GM23338 (cell line): ENCODE measurements at regions not wholly inside any gene's neighbourhood (a gene's known extent, or its start where the extent isn't known, plus 50 kb on each side); places are given as distances from the start of the nearest gene placed in this dataset.
A peak's percentile ranks its signal among the peaks of the same experiment; 100 is the strongest.

Experiments
- ATAC-seq: fragments of 200-7000 bp; cut with Tn5 transposase; 3 replicates; pipeline ENCODE4 v1.9.1; 2020
- DNase-seq: peaks from one replicate; pipeline ENCODE4 v3.0.0-alpha.2; 2015; ENCODE audit warnings: low spot score
- H2AFZ ChIP-seq: fragments of 200-600 bp; sonication (generic); 2 replicates; pipeline ENCODE4 v1.8.0; 2016; ENCODE audit warnings: antibody characterized with exemption, mild to moderate bottlenecking, moderate library complexity
- H3F3A ChIP-seq: fragments of 200-600 bp; sonication (generic); replicated peaks from 2 replicates; pipeline ENCODE4 v1.8.0; 2017; ENCODE audit warnings: antibody characterized with exemption, mixed run types, low read depth
- H3K27ac ChIP-seq: fragments of 200-600 bp; sonication (generic); 2 replicates; pipeline ENCODE4 v1.6.1; 2016; ENCODE audit warnings: low read depth
- H3K27me3 ChIP-seq: fragments of 200-600 bp; sonication (generic); 2 replicates; pipeline ENCODE4 v1.8.0; 2016; ENCODE audit warnings: mild to moderate bottlenecking, mixed run types, moderate library complexity; ENCODE audit not compliant: insufficient read depth
- H3K36me3 ChIP-seq: fragments of 200-600 bp; sonication (generic); 2 replicates; pipeline ENCODE4 v1.8.0; 2016; ENCODE audit warnings: mild to moderate bottlenecking; ENCODE audit not compliant: insufficient read depth
- H3K4me1 ChIP-seq: fragments of 200-600 bp; sonication (generic); 2 replicates; pipeline ENCODE4 v1.8.0; 2016; ENCODE audit warnings: mild to moderate bottlenecking, moderate library complexity; ENCODE audit not compliant: insufficient read depth
- H3K4me2 ChIP-seq: fragments of 200-600 bp; sonication (generic); 2 replicates; pipeline ENCODE4 v1.7.1; 2017; ENCODE audit warnings: mixed run types
- H3K4me3 ChIP-seq: fragments of 200-600 bp; sonication (generic); 2 replicates; pipeline ENCODE4 v1.6.1; 2016; ENCODE audit warnings: mixed run types
- H3K79me2 ChIP-seq: fragments of 200-600 bp; sonication (generic); replicated peaks from 2 replicates; pipeline ENCODE4 v1.8.0; 2017; ENCODE audit warnings: mild to moderate bottlenecking; ENCODE audit not compliant: insufficient read depth
- H3K9me2 ChIP-seq: fragments of 200-600 bp; sonication (generic); 2 replicates; pipeline ENCODE4 v1.8.0; 2017; ENCODE audit not compliant: insufficient read depth
- H4K20me1 ChIP-seq: fragments of 200-600 bp; sonication (generic); replicated peaks from 2 replicates; pipeline ENCODE4 v1.8.0; 2017; ENCODE audit warnings: mild to moderate bottlenecking; ENCODE audit not compliant: insufficient read depth
- H3K27ac Mint-ChIP-seq: 2 replicates; pipeline ENCODE4 v1.8.0; 2020; ENCODE audit warnings: inconsistent platforms, mild to moderate bottlenecking, moderate library complexity, mixed read lengths
- H3K27me3 Mint-ChIP-seq: 3 replicates; pipeline ENCODE4 v1.8.0; 2022; ENCODE audit warnings: low read depth, mild to moderate bottlenecking, moderate library complexity, mixed read lengths, inconsistent platforms; ENCODE audit not compliant: insufficient read depth, poor library complexity
- H3K36me3 Mint-ChIP-seq: 3 replicates; pipeline ENCODE4 v1.8.0; 2021; ENCODE audit warnings: low read depth, mild to moderate bottlenecking, inconsistent platforms, moderate library complexity, mixed read lengths
- H3K4me1 Mint-ChIP-seq: 3 replicates; pipeline ENCODE4 v1.8.0; 2020; ENCODE audit warnings: mild to moderate bottlenecking, inconsistent platforms, mixed read lengths
- H3K4me3 Mint-ChIP-seq: 3 replicates; pipeline ENCODE4 v1.8.0; 2021; ENCODE audit warnings: moderate library complexity, mild to moderate bottlenecking, inconsistent platforms, mixed read lengths
- H3K9me3 Mint-ChIP-seq: 3 replicates; pipeline ENCODE4 v1.8.0; 2020; ENCODE audit warnings: moderate library complexity, mild to moderate bottlenecking, inconsistent platforms, mixed read lengths
- CREB1 ChIP-seq: fragments of 250-450 bp; sonication (Bioruptor Pico); IDR thresholded peaks from 2 replicates; pipeline ENCODE4 v1.5.0; 2020; ENCODE audit warnings: low read depth, mild to moderate bottlenecking, moderate library complexity
- EZH2 ChIP-seq: fragments of 200-600 bp; sonication (generic); IDR thresholded peaks from one replicate; pipeline ENCODE4 v1.8.0; 2017; ENCODE audit warnings: antibody characterized with exemption, mild to moderate bottlenecking, low read depth; ENCODE audit not compliant: unreplicated experiment
- EZH2phosphoT487 ChIP-seq: fragments of 200-600 bp; sonication (generic); IDR thresholded peaks from one replicate; pipeline ENCODE4 v1.8.1; 2018; ENCODE audit warnings: antibody characterized with exemption; ENCODE audit not compliant: unreplicated experiment
- JUNB ChIP-seq: IDR thresholded peaks from one replicate; pipeline ENCODE4 v1.6.1; 2016; ENCODE audit warnings: antibody characterized with exemption; ENCODE audit not compliant: unreplicated experiment
- NANOG ChIP-seq: IDR thresholded peaks from 2 replicates; pipeline ENCODE4 v1.6.1; 2016; ENCODE audit warnings: antibody characterized with exemption, borderline replicate concordance
- POLR2AphosphoS5 ChIP-seq: IDR thresholded peaks from 2 replicates; pipeline ENCODE4 v1.6.1; 2016; ENCODE audit warnings: antibody characterized with exemption, low read depth
- ZNF114 ChIP-seq: fragments of 250-450 bp; sonication (Bioruptor Pico); IDR thresholded peaks from 2 replicates; pipeline ENCODE4 v1.5.0; 2020; ENCODE audit warnings: mild to moderate bottlenecking, moderate library complexity
- ZNF331 ChIP-seq: fragments of 250-450 bp; sonication (Bioruptor Pico); IDR thresholded peaks from 2 replicates; pipeline ENCODE4 v1.5.0; 2020; ENCODE audit warnings: low read depth, mild to moderate bottlenecking, moderate library complexity
- TF ChIP-seq, protein P1 (sequence below): IDR thresholded peaks from one replicate; pipeline ENCODE4 v1.6.1; 2018; ENCODE audit warnings: antibody characterized with exemption; ENCODE audit not compliant: unreplicated experiment
- TF ChIP-seq, protein P2 (sequence below): IDR thresholded peaks from 2 replicates; pipeline ENCODE4 v1.6.1; 2016; ENCODE audit warnings: antibody characterized with exemption
- TF ChIP-seq, protein P3 (sequence below): fragments of 250-450 bp; sonication (Bioruptor Pico); IDR thresholded peaks from 2 replicates; pipeline ENCODE4 v1.5.0; 2020; ENCODE audit warnings: mild to moderate bottlenecking, moderate library complexity

DNA sequence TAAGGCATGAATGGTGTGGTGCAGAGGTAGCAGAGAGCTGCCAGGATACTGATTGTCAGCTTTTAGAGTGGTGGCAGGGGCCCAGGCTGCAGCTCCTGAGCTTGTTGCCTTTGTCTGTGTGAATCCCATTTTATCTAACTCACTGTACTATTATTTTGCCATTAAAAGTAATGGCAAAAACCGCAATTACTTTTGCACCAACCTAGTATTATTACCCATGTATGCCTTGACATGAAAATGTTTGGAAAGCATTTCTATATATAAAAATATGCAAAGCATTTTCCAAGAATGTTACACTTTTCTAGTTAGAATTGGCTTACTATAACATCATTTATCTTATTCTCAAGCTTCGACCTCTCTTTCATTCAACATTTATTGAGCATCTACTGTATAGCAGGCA is 308.1 kb upstream of the MYOCD start:
- Histone ChIP-seq H3K4me3 (no peak overlapping the region), H3K36me3 (no peaks in the 10 kb centered on the region), H2AFZ (no peak overlapping the region), H3K4me2 (no peak overlapping the region), H3K27me3 (no peaks in the 10 kb centered on the region), H3K9me2 (peaks cover 6% of the 10 kb centered on the region), H4K20me1 (no peaks in the 10 kb centered on the region), H3K4me1 (no peaks in the 10 kb centered on the region), H3K79me2 (no peaks in the 10 kb centered on the region), H3F3A (no peaks in the 10 kb centered on the region), H3K27ac (no peak overlapping the region)
- DNase-seq (no peak), ATAC-seq (no peak)
- TF ChIP-seq EZH2, result no peak
- TF ChIP-seq, protein P1, sequence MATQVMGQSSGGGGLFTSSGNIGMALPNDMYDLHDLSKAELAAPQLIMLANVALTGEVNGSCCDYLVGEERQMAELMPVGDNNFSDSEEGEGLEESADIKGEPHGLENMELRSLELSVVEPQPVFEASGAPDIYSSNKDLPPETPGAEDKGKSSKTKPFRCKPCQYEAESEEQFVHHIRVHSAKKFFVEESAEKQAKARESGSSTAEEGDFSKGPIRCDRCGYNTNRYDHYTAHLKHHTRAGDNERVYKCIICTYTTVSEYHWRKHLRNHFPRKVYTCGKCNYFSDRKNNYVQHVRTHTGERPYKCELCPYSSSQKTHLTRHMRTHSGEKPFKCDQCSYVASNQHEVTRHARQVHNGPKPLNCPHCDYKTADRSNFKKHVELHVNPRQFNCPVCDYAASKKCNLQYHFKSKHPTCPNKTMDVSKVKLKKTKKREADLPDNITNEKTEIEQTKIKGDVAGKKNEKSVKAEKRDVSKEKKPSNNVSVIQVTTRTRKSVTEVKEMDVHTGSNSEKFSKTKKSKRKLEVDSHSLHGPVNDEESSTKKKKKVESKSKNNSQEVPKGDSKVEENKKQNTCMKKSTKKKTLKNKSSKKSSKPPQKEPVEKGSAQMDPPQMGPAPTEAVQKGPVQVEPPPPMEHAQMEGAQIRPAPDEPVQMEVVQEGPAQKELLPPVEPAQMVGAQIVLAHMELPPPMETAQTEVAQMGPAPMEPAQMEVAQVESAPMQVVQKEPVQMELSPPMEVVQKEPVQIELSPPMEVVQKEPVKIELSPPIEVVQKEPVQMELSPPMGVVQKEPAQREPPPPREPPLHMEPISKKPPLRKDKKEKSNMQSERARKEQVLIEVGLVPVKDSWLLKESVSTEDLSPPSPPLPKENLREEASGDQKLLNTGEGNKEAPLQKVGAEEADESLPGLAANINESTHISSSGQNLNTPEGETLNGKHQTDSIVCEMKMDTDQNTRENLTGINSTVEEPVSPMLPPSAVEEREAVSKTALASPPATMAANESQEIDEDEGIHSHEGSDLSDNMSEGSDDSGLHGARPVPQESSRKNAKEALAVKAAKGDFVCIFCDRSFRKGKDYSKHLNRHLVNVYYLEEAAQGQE, result no peak
- no peak for TF ChIP-seq ZNF331
- peaks cover 6% of the 10 kb centered on the region; the same call in 2 of the 3 replicates for H3K4me1 Mint-ChIP-seq
- H3K4me3 Mint-ChIP-seq, result no peak overlapping the region
- H3K27me3 Mint-ChIP-seq, result no peaks in the 10 kb centered on the region
- no peak overlapping the region for H3K27ac Mint-ChIP-seq
- H3K9me3 Mint-ChIP-seq, result 0 out of 3 replicates have a peak, but pooled peaks cover under 1% of the 10 kb centered on the region
- H3K36me3 Mint-ChIP-seq, result no peaks in the 10 kb centered on the region

DNA sequence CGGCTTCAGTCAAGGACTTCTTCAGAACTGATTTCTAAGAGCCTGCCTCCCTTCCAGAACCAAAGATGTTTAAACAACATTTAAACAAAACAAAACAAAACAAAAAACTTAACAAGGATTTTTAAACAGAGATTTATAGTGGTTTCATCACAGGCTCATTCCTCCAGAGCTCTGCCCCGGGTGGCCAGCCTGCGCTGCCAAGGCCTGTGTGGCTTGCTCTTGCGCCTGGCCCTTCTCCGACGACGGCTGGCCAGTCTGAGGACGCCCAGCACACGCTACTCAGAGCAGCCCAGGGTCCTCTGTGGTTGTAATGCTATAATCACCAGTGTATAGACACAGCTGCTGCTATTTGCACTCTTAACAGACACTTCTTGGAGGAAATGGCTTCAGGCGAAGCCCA is 307.2 kb upstream of the MYOCD start:
- Mint-ChIP-seq H3K9me3 (peaks cover 7% of the 10 kb centered on the region; the same call in 2 of the 3 replicates), H3K4me3 (no peak overlapping the region), H3K36me3 (peaks cover 4% of the 10 kb centered on the region), H3K27me3 (no peaks in the 10 kb centered on the region), H3K27ac (no peak overlapping the region; the same call in 1 of the 2 replicates), H3K4me1 (peaks cover 10% of the 10 kb centered on the region)
- DNase-seq, result no peak
- no peak for ATAC-seq
- H3K27ac ChIP-seq, result no peak overlapping the region
- peaks cover 6% of the 10 kb centered on the region for H3K9me2 ChIP-seq
- peak overlapping the region; percentile 85; the same call in 1 of the 2 replicates for H2AFZ ChIP-seq
- H3F3A ChIP-seq, result no peaks in the 10 kb centered on the region
- no peak overlapping the region for H3K4me2 ChIP-seq
- no peaks in the 10 kb centered on the region for H3K36me3 ChIP-seq
- no peak overlapping the region for H3K4me3 ChIP-seq
- H3K27me3 ChIP-seq, result no peaks in the 10 kb centered on the region
- H3K79me2 ChIP-seq, result no peaks in the 10 kb centered on the region
- no peaks in the 10 kb centered on the region for H4K20me1 ChIP-seq
- no peaks in the 10 kb centered on the region for H3K4me1 ChIP-seq
- no peak for TF ChIP-seq CREB1 (CRISPR knock-in tag)
- no peak for TF ChIP-seq EZH2phosphoT487
- TF ChIP-seq POLR2AphosphoS5, result no peak
- TF ChIP-seq, protein P2, sequence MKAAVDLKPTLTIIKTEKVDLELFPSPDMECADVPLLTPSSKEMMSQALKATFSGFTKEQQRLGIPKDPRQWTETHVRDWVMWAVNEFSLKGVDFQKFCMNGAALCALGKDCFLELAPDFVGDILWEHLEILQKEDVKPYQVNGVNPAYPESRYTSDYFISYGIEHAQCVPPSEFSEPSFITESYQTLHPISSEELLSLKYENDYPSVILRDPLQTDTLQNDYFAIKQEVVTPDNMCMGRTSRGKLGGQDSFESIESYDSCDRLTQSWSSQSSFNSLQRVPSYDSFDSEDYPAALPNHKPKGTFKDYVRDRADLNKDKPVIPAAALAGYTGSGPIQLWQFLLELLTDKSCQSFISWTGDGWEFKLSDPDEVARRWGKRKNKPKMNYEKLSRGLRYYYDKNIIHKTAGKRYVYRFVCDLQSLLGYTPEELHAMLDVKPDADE, result no peak
- TF ChIP-seq, protein P3, sequence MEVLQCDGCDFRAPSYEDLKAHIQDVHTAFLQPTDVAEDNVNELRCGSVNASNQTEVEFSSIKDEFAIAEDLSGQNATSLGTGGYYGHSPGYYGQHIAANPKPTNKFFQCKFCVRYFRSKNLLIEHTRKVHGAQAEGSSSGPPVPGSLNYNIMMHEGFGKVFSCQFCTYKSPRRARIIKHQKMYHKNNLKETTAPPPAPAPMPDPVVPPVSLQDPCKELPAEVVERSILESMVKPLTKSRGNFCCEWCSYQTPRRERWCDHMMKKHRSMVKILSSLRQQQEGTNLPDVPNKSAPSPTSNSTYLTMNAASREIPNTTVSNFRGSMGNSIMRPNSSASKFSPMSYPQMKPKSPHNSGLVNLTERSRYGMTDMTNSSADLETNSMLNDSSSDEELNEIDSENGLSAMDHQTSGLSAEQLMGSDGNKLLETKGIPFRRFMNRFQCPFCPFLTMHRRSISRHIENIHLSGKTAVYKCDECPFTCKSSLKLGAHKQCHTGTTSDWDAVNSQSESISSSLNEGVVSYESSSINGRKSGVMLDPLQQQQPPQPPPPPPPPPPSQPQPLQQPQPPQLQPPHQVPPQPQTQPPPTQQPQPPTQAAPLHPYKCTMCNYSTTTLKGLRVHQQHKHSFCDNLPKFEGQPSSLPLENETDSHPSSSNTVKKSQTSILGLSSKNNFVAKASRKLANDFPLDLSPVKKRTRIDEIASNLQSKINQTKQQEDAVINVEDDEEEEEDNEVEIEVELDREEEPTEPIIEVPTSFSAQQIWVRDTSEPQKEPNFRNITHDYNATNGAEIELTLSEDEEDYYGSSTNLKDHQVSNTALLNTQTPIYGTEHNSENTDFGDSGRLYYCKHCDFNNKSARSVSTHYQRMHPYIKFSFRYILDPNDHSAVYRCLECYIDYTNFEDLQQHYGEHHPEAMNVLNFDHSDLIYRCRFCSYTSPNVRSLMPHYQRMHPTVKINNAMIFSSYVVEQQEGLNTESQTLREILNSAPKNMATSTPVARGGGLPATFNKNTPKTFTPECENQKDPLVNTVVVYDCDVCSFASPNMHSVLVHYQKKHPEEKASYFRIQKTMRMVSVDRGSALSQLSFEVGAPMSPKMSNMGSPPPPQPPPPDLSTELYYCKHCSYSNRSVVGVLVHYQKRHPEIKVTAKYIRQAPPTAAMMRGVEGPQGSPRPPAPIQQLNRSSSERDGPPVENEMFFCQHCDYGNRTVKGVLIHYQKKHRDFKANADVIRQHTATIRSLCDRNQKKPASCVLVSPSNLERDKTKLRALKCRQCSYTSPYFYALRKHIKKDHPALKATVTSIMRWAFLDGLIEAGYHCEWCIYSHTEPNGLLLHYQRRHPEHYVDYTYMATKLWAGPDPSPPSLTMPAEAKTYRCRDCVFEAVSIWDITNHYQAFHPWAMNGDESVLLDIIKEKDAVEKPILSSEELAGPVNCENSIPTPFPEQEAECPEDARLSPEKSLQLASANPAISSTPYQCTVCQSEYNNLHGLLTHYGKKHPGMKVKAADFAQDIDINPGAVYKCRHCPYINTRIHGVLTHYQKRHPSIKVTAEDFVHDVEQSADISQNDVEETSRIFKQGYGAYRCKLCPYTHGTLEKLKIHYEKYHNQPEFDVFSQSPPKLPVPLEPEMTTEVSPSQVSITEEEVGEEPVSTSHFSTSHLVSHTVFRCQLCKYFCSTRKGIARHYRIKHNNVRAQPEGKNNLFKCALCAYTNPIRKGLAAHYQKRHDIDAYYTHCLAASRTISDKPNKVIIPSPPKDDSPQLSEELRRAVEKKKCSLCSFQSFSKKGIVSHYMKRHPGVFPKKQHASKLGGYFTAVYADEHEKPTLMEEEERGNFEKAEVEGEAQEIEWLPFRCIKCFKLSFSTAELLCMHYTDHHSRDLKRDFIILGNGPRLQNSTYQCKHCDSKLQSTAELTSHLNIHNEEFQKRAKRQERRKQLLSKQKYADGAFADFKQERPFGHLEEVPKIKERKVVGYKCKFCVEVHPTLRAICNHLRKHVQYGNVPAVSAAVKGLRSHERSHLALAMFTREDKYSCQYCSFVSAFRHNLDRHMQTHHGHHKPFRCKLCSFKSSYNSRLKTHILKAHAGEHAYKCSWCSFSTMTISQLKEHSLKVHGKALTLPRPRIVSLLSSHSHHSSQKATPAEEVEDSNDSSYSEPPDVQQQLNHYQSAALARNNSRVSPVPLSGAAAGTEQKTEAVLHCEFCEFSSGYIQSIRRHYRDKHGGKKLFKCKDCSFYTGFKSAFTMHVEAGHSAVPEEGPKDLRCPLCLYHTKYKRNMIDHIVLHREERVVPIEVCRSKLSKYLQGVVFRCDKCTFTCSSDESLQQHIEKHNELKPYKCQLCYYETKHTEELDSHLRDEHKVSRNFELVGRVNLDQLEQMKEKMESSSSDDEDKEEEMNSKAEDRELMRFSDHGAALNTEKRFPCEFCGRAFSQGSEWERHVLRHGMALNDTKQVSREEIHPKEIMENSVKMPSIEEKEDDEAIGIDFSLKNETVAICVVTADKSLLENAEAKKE (CRISPR knock-in tag), result no peak
- no peak for TF ChIP-seq ZNF114 (CRISPR knock-in tag)
- no peak for TF ChIP-seq NANOG
- no peak for TF ChIP-seq ZNF331
- no peak for TF ChIP-seq JUNB
- TF ChIP-seq EZH2, result no peak
